Vagina (tissue), 2 donors: ENCODE measurements at regions not wholly inside any gene's neighbourhood (a gene's known extent, or its start where the extent isn't known, plus 50 kb on each side); places are given as distances from the start of the nearest gene placed in this dataset.

Experiments used
- DNase-seq, 2 donors: peaks; one replicate each; pipeline ENCODE4 v3.0.0-alpha.2; 2017; ENCODE audit errors: extremely low spot score in 2 of 2
- H3K27ac ChIP-seq: fragments of 200-600 bp; sonication (generic); one replicate; pipeline ENCODE4 v1.5.1; 2019
- H3K27me3 ChIP-seq: fragments of 200-600 bp; sonication (generic); one replicate; pipeline ENCODE4 v1.5.1; 2019
- H3K36me3 ChIP-seq, 2 donors: fragments of 200-600 bp; sonication (generic); one replicate each; pipeline ENCODE4 v1.5.1; 2017 to 2019
- H3K4me1 ChIP-seq: fragments of 200-600 bp; sonication (generic); one replicate; pipeline ENCODE4 v1.5.1; 2019
- H3K4me3 ChIP-seq, 2 donors: fragments of 200-600 bp; sonication (generic); 1 replicate in 1 of 2; 2 replicates in 1 of 2; pipeline ENCODE4 v1.5.1; 2016 to 2019
- H3K9me3 ChIP-seq: fragments of 200-600 bp; sonication (generic); one replicate; pipeline ENCODE4 v1.5.1; 2019
- CTCF ChIP-seq, 3 experiments: fragments of 450-650 bp in 2 of 3; fragments of 200-600 bp in 1 of 3; sonication (generic) in 1 of 3; IDR thresholded peaks; one replicate each; pipeline ENCODE4 v1.5.1; 2017 to 2019; ENCODE audit warnings: antibody characterized with exemption in 3 of 3, mild to moderate bottlenecking in 2 of 3, moderate library complexity in 2 of 3
- POLR2A ChIP-seq, 2 donors: fragments of 450-650 bp; IDR thresholded peaks; one replicate each; pipeline ENCODE4 v1.6.1; 2017; ENCODE audit warnings: antibody characterized with exemption in 2 of 2, mild to moderate bottlenecking in 2 of 2, moderate library complexity in 2 of 2
- POLR2AphosphoS5 ChIP-seq, 2 donors: sonication (generic); formaldehyde crosslinking; IDR thresholded peaks; one replicate each; pipeline ENCODE4 v1.9.0; 2017; ENCODE audit warnings: antibody characterized with exemption in 2 of 2, mild to moderate bottlenecking in 2 of 2, low read depth in 1 of 2; ENCODE audit not compliant: insufficient read depth in 1 of 2
- intact Hi-C: fragments of 100-400 bp; cut with DNase I; formaldehyde crosslinking; loops from one replicate; pipeline ENCODE4 v1.15.1; 2023

DNA sequence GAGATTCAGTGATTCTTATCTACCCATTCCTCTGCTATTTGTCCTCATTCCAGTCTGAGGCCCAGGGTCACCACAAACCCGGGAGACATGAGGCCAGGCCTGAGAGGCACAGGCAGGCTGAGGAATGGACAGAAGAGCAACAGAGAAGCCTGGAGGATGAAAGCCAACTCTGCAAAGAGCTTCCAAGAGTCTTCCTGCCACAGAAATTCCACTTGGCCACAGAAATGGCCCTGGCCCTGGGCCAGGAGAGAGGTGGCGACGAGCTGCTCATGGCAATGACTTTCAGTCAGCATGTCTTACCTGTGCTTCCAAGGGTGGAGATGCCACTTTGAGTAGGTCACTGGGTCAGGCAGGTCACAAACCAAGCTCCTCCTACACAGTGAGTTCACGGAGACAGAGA lies 155.3 kb upstream of the PKDCC start:
- Histone ChIP-seq H3K27ac (no peak overlapping the region), H3K4me3 (no peak overlapping the region), H3K4me1 (no peaks in the 10 kb centered on the region), H3K27me3 (no peaks in the 10 kb centered on the region), H3K9me3 (no peaks in the 10 kb centered on the region), H3K36me3 (no peaks in the 10 kb centered on the region)
- DNase-seq: peak in 1 of 2 donors; percentile 64
- intact Hi-C loops: no loop called here
- no peak for TF ChIP-seq CTCF (IDR thresholded peaks at IDR 0.05)
- no peak for TF ChIP-seq POLR2AphosphoS5 (IDR thresholded peaks at IDR 0.05; ENCODE audit: insufficient read depth in 1 of 2, low read depth in 1 of 2)
- no peak for TF ChIP-seq POLR2A (IDR thresholded peaks at IDR 0.05)

DNA sequence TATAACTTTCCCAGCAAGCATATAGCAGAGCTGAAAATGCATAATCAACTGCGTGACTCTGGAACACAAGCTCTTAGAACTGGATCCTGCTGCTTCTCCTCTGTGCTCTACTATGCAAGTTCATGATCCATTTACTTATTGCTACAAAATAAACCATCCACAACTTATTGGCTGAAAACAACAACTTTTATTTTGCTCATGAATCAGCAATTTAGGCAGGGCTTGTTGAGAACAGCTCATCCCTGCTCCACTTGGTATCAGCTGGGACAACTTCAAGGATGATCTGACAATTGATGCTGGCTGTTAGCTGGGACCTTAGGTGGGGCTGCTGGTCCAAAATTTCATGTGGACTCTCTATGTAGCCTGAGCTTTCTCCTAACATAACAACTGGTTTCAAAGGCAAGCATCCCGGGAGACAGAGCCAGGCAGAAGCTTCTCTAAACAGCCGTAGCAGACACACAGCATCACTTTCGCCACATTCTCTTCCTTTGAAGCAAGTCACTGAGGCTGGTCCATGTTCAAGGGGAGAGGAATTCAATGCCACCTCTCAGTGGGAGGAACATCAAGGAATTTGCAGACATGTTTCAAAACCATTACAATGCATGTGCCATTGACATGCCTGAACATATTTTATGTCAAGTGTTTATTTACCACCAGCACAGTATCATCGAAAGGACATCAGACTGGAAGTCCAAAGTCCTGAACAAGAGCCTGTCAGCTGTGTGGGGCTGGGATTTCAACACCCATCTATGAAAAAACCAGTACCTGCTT lies 153.1 kb upstream of the PKDCC start:
- H3K4me3 ChIP-seq: no peak overlapping the region
- TF ChIP-seq POLR2A (IDR thresholded peaks at IDR 0.05) (no peak), POLR2AphosphoS5 (IDR thresholded peaks at IDR 0.05; ENCODE audit: insufficient read depth in 1 of 2, low read depth in 1 of 2) (no peak), CTCF (IDR thresholded peaks at IDR 0.05) (no peak)
- H3K27ac ChIP-seq: no peak overlapping the region
- DNase-seq: peak in 1 of 2 donors; percentile 71
- H3K27me3 ChIP-seq: no peaks in the 10 kb centered on the region
- H3K4me1 ChIP-seq: no peaks in the 10 kb centered on the region
- intact Hi-C loops: no loop called here
- H3K36me3 ChIP-seq: no peaks in the 10 kb centered on the region
- H3K9me3 ChIP-seq: no peaks in the 10 kb centered on the region

GRCh38 chr2:41895334-41895664 lies 152.5 kb upstream of the PKDCC start:
- H3K9me3 ChIP-seq: no peaks in the 10 kb centered on the region
- H3K27ac ChIP-seq: no peak overlapping the region
- H3K4me1 ChIP-seq: no peaks in the 10 kb centered on the region
- H3K4me3 ChIP-seq: no peak overlapping the region
- no peak for DNase-seq
- intact Hi-C loops: no loop called here
- TF ChIP-seq CTCF (IDR thresholded peaks at IDR 0.05) (no peak), POLR2AphosphoS5 (IDR thresholded peaks at IDR 0.05; ENCODE audit: insufficient read depth in 1 of 2, low read depth in 1 of 2) (no peak), POLR2A (IDR thresholded peaks at IDR 0.05) (no peak)
- H3K27me3 ChIP-seq: no peaks in the 10 kb centered on the region
- no peaks in the 10 kb centered on the region for H3K36me3 ChIP-seq

GRCh38 chr2:41896186-41896846 lies 151.5 kb upstream of the PKDCC start:
- peak in 1 of 2 donors; percentile 64 for DNase-seq
- H3K4me1 ChIP-seq: no peaks in the 10 kb centered on the region
- intact Hi-C loops: no loop called here
- TF ChIP-seq CTCF (IDR thresholded peaks at IDR 0.05): no peak
- no peaks in the 10 kb centered on the region for H3K9me3 ChIP-seq
- no peaks in the 10 kb centered on the region for H3K27me3 ChIP-seq
- no peaks in the 10 kb centered on the region for H3K36me3 ChIP-seq
- no peak overlapping the region for H3K4me3 ChIP-seq
- no peak overlapping the region for H3K27ac ChIP-seq

DNA sequence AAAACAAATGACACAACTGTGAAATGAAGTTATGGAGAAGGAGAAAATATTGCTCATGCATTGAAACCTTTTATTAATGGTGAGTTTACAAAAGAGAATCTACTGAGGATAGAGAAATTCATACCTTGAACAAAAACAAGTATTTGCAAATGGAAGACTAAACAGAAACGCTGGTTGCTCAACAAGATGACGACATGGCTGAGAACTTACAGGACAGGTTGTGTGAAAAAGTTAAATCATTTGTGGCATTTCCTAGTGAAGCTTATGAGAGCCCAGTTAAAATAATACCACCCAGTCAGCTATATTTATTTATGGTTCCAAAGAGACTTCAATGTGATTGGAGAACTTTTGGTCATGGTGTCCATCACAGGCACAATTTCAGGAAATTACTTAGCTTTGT lies 148.6 kb upstream of the PKDCC start:
- intact Hi-C loops: no loop called here
- Histone ChIP-seq H3K27me3 (no peaks in the 10 kb centered on the region), H3K36me3 (no peaks in the 10 kb centered on the region), H3K4me1 (no peaks in the 10 kb centered on the region), H3K27ac (no peak overlapping the region), H3K4me3 (no peak overlapping the region), H3K9me3 (no peaks in the 10 kb centered on the region)
- TF ChIP-seq POLR2AphosphoS5 (IDR thresholded peaks at IDR 0.05; ENCODE audit: insufficient read depth in 1 of 2, low read depth in 1 of 2) (peak in 1 of 2 donors; percentile 9), POLR2A (IDR thresholded peaks at IDR 0.05) (no peak), CTCF (IDR thresholded peaks at IDR 0.05) (no peak)
- DNase-seq: no peak
